GM21381 (cell line): ENCODE measurements at regions not wholly inside any gene's neighbourhood (a gene's known extent, or its start where the extent isn't known, plus 50 kb on each side); places are given as distances from the start of the nearest gene placed in this dataset.
A peak's percentile ranks its signal among the peaks of the same experiment; 100 is the strongest.

ENCODE experiments used
- ATAC-seq: cut with Tn5 transposase; IDR thresholded peaks from one replicate; pipeline ENCODE4 v1.9.1; 2021; ENCODE audit warnings: mild to moderate bottlenecking, moderate library complexity; ENCODE audit not compliant: unreplicated experiment

DNA sequence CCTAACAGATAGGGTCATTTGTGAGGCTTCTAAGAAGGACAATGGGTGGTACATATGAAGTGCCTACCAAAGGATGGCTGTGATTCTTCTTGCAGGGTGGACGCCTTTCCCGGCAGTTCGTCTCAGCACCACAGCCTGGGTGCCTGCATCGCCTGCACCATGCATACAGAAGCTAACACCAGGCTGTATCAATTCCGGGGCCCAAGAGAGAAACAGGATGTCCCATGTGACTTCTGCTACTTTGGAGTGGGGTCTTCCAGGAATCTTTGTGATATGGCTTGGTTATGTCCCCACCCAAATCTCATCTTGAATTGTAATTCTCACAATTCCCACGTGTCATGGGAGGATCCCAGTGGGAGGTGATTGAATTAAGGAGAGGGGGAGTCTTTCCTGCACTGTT, 251.6 kb upstream of the TNRC6C start:
- no peak for ATAC-seq

DNA sequence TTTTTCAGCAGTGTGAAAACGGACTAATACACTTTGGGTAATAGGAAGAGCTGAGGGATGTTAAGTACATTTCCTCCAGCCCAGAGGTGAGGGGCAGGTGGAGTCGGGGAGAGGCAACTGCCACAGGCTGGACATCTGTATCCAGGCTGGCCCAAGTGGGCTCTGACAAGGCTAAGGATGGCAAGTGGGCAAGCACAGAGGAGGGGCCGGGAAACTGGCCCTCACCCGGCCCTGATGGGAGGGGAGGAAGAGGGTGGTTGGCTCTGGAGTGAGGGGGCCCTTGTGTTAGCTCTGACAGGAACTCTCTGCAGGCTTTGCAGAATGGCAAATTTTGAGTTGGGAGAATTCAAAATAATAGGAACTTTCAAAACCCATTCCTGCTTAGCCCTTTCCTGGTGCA, 251.0 kb upstream of the TNRC6C start:
- no peak for ATAC-seq

DNA sequence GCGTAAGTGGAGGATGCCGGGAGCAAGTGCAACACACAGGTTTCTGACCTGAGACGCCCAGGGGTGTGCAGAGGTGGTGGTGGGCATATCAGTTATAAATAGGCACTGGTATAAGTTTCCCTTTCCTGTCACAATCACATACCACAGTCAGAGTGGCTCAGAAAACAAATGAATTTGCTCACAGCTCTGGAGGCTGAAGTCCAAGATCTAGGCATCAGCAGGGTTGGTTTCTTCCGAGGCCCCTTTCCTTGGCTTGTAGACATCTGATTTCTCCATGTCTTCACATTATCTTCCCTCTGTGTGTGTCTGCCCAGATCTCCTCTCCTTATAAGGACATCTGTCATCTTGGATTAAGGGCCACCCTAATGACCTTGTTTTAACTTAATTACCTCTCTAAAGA, 250.5 kb upstream of the TNRC6C start:
- no peak for ATAC-seq

DNA sequence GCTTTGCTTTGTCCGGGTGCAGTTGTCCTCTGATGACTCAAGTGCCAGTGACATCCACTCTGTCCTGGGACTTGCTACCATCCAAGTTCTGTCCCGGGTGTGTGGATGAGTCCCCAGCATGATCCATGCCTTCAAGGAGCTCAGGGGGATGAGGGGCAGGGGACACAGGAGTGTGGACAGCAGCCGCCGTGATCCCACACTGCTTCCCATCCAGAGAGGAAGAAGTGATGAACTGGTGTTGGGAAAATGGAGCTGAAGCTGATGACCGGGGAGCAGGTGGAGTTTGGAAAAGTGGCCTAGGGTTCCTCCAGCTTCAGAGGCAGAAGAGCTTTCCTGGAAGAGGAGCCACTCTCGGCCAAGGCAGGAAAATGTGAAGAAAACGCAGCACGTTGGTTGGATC, 249.6 kb upstream of the TNRC6C start:
- no peak for ATAC-seq

DNA sequence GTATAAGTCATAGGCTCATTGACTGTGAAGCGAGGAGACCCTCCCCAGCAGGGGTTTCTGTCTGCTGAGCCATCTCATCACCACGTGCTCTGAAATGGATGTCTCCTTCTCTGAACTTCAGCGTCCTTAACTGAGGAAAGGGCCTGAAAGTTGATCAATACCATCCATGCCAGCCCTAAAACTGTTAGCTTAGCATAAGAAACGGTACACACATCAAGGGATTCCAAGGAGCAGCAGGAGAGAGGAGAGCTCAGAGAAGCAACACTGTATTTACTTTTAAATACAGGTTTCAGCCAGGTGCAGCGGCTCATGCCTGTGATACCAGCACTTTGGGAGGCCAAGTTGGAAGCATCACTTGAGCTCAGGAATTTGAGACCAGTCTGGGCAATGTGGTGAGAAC, 248.9 kb upstream of the TNRC6C start:
- ATAC-seq, result no peak

DNA sequence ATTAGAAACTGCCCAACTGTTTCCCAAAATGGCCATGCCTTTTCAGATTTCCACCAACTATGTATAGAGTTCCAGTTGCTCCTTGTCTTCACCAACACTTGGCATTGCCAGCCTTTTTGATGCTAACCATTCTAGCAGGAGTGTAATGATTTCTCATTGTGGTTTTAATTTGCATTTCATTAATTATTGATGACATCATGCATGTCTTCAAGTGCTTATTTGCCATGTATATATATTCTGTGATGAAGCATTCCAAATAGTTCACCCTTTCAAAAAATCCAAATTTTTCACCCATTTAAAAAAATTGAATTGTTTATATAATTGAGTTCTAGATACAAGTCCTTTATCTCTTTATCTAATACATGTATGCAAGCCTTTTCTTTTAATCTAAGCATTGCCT, 245.9 kb upstream of the TNRC6C start:
- no peak for ATAC-seq

DNA sequence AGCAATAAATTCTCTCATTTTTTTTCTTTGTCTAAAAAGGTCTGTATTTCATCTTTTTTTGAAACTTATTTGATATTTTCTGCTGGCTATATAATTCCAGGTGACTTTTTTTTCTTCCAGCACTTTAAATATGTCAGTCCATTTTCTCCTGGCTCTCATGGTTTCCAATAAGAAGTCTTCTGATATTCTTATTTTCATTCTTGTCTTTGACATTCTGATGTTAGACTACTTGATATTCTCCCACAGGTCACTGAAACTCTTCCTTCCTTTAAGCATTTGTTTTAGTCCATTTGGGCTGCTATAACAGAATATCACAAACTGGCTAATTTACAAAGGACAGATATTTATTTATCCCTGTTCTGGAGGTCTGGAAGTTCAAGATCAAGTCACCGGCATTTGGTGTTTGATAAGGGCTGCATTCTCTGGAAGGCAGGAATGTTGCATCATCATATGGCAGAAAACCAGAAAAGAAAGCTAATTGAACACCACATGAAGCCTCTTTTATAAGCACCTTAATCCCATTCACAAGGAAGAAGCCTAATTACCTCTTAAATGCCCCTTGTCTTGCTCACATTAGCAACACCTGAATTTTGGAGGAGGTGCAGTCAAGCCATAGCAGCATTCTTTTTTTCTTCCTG, 242.1 kb upstream of the TNRC6C start:
- ATAC-seq, result no peak

DNA sequence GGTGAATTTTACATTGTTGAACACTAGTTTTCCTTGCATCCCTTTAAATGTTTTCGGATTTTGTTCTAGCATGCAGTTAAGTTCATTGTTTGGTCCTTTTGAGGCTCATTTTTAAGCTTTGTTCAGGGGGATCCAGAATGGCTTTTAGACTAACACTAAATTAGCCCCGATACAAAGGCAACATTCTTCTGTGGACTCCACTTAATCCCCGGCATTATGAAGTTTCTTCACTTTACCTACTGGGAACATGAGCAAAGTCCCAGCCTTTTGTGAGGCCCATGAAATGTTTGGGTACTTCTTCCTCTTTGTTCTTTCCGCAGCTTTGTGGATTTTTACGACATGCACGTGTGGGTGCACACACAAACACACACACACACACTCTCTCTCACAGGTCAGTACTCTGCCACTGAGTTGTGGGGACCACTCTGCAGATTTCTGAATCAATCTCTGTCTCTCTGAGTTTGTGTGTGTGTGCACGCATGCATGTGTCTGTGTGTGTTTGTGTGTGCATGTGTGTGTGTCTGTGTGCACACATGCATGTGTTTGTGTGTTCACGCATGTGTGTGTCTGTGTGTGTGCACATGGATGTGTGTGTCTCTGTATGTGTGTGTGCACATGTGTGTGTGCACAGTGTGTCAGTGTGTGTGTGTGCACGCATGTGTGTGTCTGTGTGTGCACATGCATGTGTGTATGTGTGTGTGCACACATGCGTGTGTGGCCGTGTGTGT, 240.4 kb upstream of the TNRC6C start:
- ATAC-seq, result no peak

DNA sequence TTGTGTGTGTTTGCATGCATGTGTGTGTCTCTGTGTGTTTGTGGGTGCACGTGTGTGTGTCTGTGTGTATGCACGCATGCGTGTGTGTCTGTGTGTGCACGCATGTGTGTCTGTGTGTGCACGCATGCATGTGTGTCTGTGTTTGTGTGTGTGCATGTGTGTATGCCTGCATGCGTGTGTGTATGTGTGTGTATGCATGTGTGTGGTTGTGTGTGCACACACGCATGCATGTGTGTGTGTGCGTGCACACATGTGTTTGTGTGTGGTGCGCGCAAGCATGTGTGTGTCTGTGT, 239.9 kb upstream of the TNRC6C start:
- ATAC-seq, result no peak

DNA sequence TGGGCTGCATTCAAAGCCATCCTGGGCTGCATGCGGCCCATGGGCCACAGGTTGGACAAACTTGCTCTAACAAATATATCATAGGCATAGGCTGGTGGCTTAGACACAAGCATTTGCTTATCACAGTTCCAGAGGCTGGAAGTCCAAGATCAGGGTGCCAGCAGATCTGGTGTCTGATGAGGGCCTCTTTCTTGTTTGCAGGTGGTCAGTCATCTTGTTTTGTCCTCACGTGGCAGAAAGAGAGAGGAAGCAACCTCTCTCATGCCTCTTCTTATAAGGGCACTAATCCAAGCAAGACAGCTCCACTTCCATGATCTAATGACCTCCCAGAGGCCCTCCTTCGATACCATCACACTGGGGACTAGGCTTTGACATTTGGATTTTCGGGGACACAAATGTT, 238.7 kb upstream of the TNRC6C start:
- ATAC-seq, result no peak

DNA sequence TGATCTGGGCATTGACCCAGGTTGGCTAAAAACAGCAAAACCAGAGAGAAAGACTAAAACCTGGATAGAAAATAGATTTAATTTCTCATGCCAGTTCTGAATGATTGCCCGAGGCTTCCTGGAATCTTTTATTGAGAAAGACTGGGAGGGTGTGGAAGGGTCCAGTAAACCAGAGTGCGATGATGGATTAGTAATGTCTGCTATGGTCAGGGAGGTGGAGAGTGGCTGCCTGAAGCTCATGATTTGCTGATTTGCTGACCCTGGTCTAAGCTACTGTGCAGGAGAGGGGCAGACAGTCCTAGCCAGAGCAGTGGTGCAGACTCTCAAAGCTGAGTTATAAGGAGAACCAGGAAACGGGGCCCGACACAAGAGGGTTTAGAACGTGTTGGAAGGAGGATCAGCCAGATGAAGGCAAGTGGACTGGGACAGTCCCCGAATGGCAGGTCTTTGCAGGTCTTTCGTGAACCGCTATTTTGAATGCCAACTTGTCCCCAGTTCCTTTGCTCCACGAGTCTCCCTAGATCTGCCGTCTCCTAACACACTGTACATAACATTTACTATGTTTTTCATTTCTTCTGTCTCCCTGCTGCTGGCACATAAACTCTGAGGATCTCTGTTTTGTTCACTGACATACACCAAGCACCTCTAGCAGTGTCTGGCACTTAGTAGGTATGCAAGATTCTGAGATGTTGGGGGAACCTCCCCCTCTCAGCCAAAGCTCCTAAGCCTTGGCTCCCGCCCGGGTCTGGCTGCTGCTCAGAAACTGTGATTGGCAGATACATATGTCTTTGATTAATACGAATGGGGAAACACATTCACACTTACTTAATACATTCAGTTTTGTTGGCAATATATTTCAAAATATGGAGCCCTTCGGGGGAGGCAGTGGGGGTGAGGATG, 237.3 kb upstream of the TNRC6C start:
- ATAC-seq, result no peak

DNA sequence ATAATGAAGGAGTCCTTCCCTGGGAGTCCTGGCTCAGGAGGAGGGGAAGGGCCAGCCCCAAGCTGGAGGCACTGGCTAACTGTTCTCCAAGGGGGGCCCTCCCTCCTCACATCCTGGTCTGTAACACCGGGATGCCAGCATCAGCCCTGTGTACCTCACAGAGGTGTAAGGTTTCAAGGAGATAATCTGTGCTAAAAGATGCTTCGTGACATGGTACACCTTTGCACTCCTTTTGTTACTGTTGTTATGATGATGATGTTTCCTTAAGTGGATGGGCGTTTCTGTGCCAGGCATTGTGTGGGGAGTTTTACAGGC, 236.7 kb upstream of the TNRC6C start:
- no peak for ATAC-seq

DNA sequence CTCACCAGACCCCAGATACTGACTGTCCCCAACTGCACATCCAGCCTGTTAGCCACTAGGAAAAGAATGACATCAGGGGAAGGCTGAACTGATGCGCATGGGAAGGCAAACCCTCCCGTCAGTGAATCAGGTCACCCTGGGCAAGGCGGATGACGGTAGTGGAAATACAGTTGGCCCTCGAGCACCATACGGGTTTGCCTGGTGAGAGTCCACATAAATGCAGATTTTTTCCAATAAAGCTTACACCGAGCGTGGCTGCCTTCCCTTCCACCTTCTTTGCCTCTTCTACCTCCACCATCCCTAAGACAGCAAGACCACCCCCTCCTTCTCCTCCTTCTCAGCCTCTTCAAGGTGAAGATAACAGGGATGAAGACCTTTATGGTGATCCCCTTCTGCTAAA, 236.1 kb upstream of the TNRC6C start:
- no peak for ATAC-seq

DNA sequence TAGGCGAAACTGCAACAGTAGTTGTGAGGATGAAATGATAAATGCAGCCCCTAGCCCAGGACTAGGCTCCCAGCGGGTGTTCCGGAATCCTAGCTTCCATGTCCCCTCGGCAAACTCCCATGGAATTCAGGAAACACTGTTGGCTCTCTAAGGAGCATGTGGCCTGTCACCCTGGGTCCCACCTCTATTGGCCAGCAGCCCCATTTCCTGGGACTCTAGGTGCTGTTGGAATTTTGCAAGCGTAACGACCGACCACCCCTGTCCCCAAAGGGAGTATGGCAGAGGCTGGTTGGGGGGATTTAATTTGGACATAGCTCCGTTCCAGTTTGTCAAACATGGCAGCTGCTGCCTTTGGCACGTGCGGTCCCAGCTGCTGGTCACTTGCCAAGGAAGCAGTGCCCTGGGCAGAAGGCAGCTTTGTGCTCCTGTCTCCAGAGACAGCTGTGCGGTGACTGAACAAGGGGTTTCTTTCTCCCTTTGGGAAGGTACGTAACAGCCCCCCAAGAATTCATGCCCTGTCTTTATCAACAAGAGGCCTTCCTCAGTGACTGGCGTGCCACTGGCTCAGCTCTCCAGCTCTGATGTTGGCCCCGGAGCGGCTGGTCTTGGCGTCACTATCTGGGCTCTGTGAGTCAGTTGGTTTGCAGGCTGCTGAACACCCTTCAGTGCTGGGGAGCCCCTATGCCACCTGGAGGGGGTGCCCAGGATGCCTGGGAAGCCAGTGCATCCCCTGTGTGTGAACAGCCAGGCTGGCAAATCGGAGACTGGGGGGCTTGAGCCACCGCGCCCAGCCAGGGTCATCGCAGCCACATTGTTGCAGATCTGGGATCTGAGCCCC, 235.2 kb upstream of the TNRC6C start:
- no peak for ATAC-seq

DNA sequence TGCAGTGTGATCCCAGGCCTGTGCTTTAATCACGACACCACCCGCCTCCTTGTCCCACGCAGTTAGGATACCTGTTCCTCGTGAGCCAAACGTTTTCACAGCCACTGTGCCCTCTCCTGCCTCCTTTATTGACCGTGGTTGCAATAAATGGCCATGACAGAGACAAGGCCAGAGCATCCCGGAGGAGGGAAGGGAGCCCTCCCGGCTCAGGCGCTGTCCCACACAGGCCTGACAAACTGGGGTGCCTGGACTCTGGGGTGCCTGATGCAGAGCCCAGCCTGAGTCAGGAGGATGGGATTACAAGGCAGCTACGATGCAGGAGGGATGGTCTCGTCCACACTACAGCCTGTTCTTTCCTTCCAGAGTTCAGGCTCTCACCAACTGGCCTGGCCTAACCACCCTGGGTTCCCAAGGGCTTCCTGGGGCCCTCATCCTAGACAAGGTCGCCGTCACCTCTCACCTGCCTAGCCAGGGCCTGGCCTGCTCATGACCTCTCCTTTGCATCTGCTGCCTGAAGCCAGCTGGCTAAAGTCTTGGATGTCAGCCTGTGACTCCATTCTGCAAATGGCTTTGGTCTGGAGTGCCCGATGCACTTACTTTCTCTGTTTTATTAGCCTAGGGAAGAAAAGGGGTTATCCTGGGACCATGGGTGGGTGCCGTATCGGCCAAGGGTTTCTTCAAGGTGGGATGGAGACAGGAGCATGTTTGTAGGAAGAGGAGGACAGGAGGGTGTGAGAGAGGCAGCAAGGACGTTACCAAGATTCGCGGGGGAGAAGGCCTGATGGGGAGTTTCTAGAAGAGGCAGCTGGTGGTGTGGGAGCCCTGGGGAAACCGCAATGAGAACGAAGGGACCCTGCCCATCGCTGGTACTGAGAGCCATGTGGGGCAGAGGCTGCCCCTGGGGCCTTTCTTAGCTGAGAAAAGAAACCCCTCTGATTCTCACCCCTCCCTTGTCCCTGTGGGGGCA, 234.3 kb upstream of the TNRC6C start:
- no peak for ATAC-seq

DNA sequence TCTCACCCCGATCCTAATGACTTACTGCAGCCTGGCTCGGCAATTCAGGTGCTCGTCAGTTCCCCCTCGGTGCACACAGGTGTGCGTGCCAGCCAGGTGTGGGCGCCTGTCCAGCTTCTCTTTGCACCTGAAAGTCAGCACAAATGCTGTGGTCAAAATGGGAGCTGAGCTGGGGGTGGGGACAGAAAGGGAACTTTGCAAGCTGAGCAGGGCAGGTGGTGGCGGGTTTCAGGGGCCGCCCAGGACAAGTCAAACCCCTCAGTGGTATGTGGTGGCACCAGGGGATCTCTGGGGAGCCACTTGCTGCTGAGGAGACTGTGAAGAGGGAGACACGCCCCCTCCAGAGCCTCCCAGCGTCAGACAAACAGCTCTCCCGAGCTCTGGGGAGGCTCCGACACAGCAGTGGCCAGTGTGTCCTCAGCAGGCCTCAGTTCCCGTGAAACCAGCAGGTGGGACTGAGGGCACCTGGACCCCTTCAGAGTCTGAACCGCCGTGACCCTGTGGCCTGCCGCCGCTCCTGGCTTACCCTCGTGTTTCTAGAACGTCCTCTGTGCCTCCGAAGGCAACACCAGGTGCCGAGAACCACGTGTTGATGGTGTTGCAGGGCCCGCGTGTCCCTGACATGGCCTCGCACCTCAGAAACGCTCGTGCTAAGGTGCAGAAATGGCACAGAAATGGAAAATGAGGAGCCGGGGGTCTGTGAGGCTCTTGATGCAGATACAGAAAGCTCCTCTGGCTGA, 233.5 kb upstream of the TNRC6C start:
- ATAC-seq, result peak; percentile 49

DNA sequence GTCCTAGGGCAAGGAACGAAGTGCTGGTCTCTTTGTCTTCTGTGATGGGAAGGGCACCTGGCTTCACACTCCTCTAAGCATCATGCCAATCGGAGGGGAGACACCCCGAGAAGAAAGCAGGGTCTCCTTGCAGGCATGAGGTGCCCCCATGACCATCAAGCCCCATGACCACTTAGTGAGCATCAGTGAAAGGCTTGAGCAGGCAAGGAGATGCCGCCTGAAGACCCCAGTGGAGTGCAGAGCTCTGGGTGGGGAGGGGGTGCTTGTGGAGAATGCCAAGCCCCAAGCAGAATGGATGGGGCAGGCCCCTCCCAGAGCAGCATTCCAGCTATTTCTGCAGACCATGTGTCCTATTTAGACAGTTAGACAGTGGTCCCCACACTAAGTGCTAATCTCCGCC, 232.7 kb upstream of the TNRC6C start:
- ATAC-seq, result no peak

DNA sequence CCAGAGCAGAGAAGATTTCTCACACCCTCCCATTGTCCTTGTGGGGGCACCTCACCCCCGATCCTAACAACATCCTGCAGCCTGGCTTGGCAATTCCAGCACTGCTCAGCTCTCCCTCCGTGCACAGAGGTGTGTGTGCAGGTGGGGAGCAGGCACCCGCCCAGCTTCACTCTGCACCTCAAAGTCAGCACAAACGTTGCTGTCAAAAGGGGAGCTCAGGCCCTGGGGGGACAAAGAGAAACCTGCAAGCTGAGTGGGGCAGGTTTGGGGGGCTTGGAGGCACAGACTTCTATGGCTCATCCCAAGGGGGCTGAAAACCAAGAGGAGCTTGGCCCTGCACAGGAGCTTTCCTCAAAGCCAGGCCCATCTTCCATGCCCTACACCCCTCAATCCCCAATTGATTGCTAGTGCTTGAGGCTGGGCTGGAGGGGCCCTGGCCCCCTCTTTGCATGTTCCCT, 231.9 kb upstream of the TNRC6C start:
- no peak for ATAC-seq

DNA sequence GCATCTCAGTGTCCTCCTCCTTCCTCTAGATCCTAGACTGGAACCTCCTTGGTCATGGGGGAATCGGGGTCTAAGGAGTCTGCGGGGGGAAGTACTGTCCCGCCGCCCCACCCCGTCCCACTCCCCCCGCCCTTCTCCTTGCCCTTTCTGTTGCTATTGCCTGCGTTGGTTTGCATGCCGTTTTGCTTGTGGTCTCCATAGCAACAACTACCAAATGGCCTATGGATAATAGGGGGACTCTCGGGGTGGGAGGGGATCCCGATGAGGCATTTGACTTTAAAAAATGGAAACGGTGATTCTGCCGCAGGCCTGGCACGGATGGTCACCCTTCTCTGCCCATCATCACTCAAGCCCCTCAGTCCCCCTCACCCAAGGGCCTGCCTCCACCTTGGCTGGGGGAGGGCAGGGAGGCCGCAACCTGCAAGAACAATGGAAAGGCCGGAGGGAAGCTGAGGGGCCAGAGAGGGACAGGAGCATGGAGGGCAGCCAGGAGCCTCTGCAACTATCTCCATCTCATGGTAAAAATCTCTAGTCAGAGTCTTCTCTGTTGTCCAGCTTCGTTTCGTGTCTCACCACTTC, 231.4 kb upstream of the TNRC6C start:
- no peak for ATAC-seq
